ENCODE measurements at regions not wholly inside any gene's neighbourhood (a gene's known extent, or its start where the extent isn't known, plus 50 kb on each side); places are given as distances from the start of the nearest gene placed in this dataset.

DNA sequence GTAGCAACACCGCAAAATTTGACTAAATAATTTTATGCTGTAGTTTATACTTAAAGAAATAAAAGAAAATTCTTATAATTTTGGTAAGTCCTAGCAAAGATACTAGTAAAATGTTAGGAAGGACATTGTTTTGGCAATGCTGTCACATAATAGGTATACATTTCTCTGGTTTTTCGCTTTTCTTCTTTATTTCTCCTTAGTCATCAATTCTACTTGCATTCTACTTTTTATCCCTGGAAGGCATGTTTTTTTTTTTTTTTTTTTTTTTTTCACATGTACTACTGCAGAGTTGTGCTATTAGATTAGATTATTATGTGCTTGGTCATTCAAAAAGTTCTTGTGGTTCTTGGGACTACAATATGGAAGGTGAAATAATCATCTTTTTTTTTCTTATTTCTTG is 1421.2 kb downstream of the SI start:
- Histone ChIP-seq H3K4me1 (no peaks in the 10 kb centered on the region), H3K36me3 (no peaks in the 10 kb centered on the region), H3K9me3 (no peaks in the 10 kb centered on the region), H3K27me3 (no peaks in the 10 kb centered on the region), H3K27ac (no peak overlapping the region), H3K4me3 (no peak overlapping the region)
- 88 to 95% methylated on average over 2 of the region's 2 CpGs for WGBS, 2 donors
- intact Hi-C loops (cut with DNase I): no loop called here
- TF ChIP-seq POLR2A (IDR thresholded peaks at IDR 0.05) (no peak), EP300 (IDR thresholded peaks at IDR 0.05) (no peak)
- DNase-seq: no peak

GRCh38 chr3:163655021-163655420 is 1423.3 kb downstream of the SI start:
- 90 to 92% methylated on average over 11 of the region's 11 CpGs for WGBS, 2 donors
- H3K27ac ChIP-seq: no peak overlapping the region
- no peaks in the 10 kb centered on the region for H3K4me1 ChIP-seq
- no peak for DNase-seq
- no peaks in the 10 kb centered on the region for H3K36me3 ChIP-seq
- H3K27me3 ChIP-seq: no peaks in the 10 kb centered on the region
- intact Hi-C loops (cut with DNase I): no loop called here
- TF ChIP-seq POLR2A (IDR thresholded peaks at IDR 0.05) (no peak), EP300 (IDR thresholded peaks at IDR 0.05) (no peak), CTCF (IDR thresholded peaks at IDR 0.05) (no peak), POLR2AphosphoS5 (IDR thresholded peaks at IDR 0.05) (no peak)
- H3K4me3 ChIP-seq: no peak overlapping the region
- H3K9me3 ChIP-seq: no peaks in the 10 kb centered on the region

DNA sequence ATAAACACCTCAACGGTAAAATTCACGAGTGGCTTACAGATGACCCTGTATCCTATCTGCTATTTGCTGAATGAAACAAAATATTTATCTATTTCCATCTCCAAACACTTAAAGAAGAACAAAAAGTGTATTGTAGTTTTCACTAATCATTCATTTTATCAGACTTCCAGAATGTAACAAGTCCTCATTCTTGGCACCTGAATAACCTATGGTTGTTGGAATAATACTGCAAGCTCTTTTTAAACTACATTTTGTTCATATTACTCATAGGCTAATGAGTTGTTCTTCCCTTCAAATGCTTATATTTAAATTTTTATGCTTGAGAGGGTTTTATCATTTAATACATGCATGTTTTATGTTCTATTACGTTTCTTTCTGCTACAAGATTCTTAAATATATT is 1434.1 kb downstream of the SI start:
- no peaks in the 10 kb centered on the region for H3K27me3 ChIP-seq
- no peaks in the 10 kb centered on the region for H3K9me3 ChIP-seq
- no peak overlapping the region for H3K27ac ChIP-seq
- intact Hi-C loops (cut with DNase I): no loop called here
- DNase-seq: no peak
- no peaks in the 10 kb centered on the region for H3K36me3 ChIP-seq
- H3K4me3 ChIP-seq: no peak overlapping the region
- no peak for TF ChIP-seq EP300 (IDR thresholded peaks at IDR 0.05)
- no peak for TF ChIP-seq POLR2A (IDR thresholded peaks at IDR 0.05)
- no peak for TF ChIP-seq CTCF (IDR thresholded peaks at IDR 0.05)
- no peak for TF ChIP-seq POLR2AphosphoS5 (IDR thresholded peaks at IDR 0.05)
- no peaks in the 10 kb centered on the region for H3K4me1 ChIP-seq
- 45 to 47% methylated on average over 3 of the region's 3 CpGs for WGBS, 2 donors

- no peak for DNase-seq
- no peak overlapping the region for H3K4me3 ChIP-seq
- TF ChIP-seq EP300 (IDR thresholded peaks at IDR 0.05) (no peak), CTCF (IDR thresholded peaks at IDR 0.05) (no peak), POLR2AphosphoS5 (IDR thresholded peaks at IDR 0.05) (no peak), POLR2A (IDR thresholded peaks at IDR 0.05) (no peak)
- no peaks in the 10 kb centered on the region for H3K36me3 ChIP-seq
- 66 to 77% methylated on average over 5 of the region's 5 CpGs for WGBS, 2 donors
- H3K4me1 ChIP-seq: no peaks in the 10 kb centered on the region
- no peaks in the 10 kb centered on the region for H3K27me3 ChIP-seq
- H3K27ac ChIP-seq: no peak overlapping the region
- H3K9me3 ChIP-seq: no peaks in the 10 kb centered on the region
- intact Hi-C loops (cut with DNase I): no loop called here
These were observed 1445.6 kb downstream of the SI start for GRCh38 chr3:163632722-163633121.

- intact Hi-C loops (cut with DNase I): no loop called here
- WGBS, 2 donors: 84 to 87% methylated on average over 3 of the region's 3 CpGs
- no peak overlapping the region for H3K4me3 ChIP-seq
These were observed 1451.5 kb downstream of the SI start for GRCh38 chr3:163626753-163627152.

More at GRCh38 chr3:163626753-163627152, 1451.5 kb downstream of the SI start:
- Histone ChIP-seq H3K27ac (no peak overlapping the region), H3K27me3 (no peaks in the 10 kb centered on the region), H3K9me3 (no peaks in the 10 kb centered on the region), H3K4me1 (no peaks in the 10 kb centered on the region), H3K36me3 (no peaks in the 10 kb centered on the region)
- TF ChIP-seq CTCF (IDR thresholded peaks at IDR 0.05) (no peak), POLR2A (IDR thresholded peaks at IDR 0.05) (no peak), EP300 (IDR thresholded peaks at IDR 0.05) (no peak), POLR2AphosphoS5 (IDR thresholded peaks at IDR 0.05) (no peak)
- no peak for DNase-seq
